Glomerular visceral epithelial cell (primary cell): ENCODE measurements at regions not wholly inside any gene's neighbourhood (a gene's known extent, or its start where the extent isn't known, plus 50 kb on each side); places are given as distances from the start of the nearest gene placed in this dataset.

ENCODE experiments used
- DNase-seq: peaks from one replicate; pipeline ENCODE4 v3.0.0-alpha.2; 2016; ENCODE audit errors: extremely low spot score

DNA sequence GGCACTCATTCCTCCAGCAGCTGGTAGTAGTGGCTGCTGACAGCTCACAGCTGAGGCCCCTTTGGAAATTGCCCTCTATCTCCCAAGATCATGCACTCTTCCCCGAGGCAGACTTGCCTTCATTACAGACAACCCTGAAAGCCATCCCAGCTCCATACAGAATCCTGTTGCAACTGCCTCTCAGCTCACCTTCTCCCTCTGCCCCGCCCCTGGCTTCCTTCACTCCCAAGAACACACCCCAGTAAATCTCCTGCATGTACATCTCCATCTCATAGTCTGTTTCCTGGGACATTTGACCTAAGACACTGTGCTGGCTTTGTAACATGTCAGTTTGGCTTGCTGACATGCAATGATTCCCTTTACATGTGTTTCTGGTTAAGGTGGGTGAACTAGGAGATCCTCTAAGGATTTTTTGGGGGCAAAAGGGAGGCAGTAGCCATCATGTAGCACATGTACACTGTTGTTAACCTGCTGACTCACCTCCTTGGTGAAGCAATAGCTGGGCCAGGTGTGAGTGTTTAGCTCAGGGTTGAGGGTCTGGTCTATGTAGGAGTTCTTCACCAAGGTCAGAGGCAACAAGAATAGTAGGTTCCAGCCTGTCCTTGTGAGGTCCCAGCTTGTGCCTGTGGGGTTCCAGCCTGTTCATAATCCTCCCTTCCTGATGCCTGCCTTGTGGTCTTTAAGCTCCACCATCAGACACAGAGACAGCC is 179.6 kb downstream of the CSNK2A3 start:
- no peak for DNase-seq

DNA sequence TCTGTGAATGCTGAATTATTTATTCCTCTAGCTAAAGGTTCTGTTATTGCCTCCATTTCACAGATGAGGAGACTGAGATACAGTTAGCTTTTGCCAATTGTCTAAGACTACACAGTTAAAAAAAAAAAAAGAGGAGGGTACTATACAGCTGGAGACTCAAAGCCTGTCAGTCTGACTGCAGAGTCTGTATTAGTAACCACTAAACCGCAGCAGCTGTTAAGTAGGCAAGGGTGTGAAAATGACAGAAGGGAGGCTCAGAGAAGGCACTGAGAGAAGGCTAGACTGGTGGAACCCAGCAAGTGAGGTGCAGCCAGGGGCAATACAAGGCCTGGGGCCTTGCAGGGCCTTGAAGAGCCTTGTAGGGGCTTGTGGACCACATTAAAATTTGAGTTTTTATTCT is 181.2 kb downstream of the CSNK2A3 start:
- no peak for DNase-seq

DNA sequence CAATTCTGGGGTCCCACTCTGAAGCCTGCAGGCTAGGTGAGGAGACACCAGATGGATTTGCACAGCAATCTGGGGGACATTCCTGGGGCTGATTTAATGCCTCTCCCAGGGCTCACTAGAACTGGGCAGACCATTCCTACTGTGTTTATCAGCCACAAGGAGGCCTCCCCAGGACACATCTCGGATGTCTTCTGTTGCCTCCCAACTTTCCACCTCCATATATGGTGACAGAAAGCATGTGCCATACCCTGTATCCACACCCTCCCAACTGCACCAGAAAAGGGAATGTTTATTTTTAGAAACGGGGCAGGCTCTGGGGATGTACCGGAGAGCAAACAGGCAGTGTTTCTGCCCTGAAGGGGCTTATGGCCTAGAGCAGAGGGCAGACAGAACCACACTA is 181.8 kb downstream of the CSNK2A3 start:
- no peak for DNase-seq

DNA sequence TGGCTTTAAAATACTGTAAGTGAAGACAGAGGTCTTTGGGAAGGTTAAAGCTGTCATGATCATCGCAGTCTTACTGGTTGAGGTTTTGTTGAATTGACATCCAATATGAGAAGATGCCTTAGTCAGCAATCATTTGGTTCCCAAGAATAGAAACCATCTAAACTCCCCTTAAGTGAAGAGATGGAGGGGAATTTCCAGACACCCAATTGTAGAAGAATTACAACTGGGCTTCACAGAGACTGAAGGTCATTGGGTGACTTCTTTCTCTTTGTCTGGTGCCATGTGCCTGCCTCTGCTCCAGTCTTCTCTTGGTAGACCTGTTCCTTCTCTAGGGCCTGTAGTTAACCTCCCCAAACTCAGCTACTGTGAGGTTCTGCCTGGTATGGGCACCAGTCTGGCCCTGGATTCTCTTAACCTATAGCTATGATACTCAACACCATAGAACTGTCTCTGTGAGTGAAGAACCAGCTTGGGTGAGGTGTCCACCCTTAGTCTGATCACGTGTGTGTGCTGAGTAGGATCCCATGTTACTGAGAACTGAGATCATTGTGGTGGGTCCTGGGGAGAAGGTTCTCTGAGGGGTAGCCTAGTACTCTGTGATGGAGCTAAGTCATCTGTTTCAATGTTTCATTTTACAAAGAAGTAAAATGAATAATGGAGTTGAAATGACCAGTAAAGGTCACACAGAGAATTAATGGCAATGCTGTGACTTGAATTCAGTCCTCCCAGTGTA is 182.5 kb downstream of the CSNK2A3 start:
- no peak for DNase-seq

DNA sequence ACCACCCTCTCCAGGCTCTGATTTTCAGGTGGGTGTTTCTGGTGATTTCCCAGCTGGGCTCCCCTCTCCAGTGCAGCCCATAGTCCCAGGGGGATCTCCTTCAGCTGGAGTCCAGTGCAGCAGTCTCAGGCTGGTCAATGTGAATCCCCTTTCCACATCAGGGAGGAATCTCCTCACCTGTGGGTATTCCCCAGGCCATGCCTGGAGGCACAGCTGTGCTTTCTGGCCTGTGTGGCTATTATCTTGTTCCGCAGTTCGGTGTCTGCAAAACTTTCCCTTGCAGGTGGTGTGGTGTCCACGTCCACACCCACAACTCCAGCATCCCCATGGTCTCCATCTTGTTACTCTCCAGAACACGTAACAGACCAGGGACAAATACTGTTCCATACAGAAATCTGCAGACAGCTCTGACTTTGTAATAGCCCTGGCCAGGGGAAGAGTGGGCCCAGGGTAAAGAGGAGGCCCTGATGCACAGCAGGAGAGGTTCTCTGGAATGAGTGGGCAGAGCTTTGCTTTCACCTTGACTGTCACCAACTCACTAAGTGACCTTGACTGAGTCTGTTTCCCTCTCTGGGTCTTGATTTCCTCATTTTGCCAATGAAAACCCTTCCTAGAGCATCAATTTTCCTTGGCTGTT is 183.2 kb downstream of the CSNK2A3 start:
- DNase-seq, result no peak

DNA sequence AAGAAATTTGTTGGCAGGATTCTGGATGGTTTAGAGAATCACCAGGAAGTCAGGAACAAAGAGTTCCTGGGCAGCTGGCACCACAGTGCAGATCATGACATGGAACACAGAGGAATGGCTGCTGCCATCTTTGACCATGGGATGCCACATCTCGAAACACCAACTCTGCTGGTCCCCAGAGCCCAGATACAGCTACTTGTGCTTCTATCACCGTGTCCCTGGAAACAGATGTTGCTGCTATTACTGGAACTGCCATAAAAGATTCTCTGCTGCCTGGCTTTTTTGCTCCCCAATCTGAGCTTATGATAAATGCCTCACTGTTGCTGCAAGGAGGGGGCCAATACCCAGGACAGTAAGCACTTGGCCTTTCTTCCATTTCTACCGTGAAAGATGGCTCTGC is 185.2 kb downstream of the CSNK2A3 start:
- no peak for DNase-seq

DNA sequence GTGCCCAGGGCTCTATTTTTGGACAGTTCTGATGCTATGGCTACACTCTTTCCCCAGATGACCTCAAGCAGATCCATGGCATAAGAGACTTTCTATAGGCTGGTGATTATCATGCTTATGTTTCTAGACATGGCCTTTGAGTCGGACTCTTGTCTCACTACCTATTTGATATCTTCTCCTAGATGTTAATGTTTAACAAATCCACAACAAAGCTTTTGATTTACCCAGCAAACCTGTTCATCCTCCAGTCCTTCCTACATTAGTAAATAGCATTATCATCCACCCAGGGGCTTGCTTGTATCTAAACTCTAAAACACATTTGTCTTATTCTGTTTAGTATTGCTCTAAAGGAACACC is 188.7 kb downstream of the CSNK2A3 start:
- DNase-seq, result no peak

DNA sequence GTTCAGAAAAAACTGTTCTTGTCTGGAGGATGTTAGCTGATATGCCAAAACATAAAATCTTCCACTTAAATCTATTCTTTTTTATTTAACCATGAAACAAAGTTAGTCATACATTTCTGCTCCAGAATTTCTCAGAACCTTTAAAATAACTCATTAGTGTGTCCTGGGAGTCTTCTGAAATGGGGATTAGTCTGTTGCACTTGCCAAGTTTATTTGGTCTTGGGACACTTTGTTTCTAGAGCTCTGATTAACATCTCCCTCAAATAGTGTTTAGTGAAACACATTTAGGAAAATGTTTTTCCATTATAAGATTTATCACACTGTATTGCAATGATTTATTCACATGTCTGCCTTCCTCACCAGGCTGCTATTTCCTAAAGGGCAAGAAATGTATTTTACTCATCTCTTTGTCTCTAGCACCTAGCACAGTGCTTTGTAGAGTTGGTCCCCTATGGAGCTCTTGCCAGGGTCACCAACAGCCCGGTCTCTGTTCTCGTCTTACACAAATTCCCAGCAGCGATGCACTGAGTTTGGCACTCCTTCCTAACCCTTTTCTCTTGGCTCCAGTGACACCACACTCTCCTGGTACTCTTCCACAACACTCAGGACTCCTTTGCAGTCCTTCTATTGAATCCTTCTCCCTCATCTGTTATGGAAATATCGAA is 189.2 kb downstream of the CSNK2A3 start:
- no peak for DNase-seq

DNA sequence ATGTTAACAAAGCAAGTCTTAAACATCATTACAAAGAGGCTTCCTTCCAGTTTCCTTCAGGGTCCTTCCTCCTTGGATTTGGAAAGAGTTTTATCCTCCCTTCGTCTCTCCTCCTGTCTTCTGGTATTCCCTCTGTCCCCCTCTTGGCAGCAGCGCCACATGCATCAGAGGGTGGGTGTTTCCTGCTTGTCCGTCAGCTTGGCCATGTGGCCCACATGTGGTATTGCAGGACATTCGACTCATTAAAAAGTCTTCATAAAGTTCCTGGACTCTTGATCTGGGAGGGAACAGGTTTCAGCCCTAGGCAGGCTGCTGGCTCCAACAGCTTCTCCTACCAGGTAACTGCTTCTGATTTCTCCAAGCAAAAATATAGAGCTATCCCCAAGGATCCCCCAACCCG is 189.8 kb downstream of the CSNK2A3 start:
- no peak for DNase-seq

DNA sequence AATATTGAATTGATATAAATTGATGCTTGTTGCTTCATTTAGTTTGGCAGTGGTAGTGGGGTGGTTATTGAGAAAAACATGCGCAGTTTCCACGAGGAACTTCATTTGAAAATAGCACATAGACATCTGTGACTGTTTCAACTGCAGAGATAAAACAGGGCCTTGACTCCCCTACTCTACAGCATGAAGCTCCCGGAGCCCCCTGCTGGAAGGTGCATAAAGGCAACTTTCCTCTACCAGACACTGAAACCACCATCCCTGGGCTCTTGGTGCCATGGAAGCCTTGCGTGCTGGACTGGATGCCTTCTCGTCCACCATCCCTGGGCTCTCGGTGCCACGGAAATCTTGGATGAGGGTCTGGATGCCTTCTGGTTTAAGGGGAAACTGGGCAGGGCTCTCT is 195.9 kb downstream of the CSNK2A3 start:
- DNase-seq, result peak; percentile 7

DNA sequence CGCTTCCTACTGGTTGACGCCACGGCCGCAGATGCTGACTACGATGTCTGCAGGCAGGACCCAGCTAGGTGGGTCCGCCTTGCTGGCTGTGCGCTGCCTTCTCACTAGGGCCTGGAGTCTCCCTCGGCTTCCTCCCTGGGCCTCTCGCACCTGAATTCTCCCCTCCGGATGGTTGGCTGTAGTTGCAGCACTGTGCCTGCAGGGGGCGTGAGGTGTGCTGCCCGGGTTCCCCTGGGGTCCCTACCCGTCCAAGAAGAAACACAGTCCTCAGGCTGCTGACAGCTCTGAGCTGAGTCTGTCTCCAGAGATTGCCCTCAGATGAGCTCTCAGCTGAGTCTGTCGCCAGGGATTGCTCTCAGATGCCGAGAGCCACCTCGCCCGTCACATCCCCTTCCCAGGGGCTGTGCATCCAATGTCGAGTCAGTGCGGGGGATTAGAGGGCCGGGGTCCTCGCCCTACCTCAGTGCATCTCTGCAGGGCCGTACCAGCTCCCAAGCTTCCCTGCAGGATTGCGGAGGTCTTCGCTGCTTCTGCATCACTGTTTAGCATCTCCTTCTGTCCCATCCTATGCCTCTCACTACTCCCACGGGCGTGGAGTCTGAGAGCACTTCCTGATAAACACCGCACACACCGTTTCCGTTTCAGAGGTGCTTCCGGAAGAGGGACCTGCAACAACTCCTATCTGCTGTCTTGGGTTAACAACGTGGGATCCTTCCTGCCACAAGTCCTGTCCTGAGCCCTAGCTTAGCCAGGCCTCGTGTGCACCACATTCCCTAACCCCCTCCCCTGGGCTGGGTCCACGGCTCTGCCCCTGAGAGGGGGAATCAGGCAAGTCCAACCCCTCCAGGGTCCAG is 196.9 kb downstream of the CSNK2A3 start:
- no peak for DNase-seq

DNA sequence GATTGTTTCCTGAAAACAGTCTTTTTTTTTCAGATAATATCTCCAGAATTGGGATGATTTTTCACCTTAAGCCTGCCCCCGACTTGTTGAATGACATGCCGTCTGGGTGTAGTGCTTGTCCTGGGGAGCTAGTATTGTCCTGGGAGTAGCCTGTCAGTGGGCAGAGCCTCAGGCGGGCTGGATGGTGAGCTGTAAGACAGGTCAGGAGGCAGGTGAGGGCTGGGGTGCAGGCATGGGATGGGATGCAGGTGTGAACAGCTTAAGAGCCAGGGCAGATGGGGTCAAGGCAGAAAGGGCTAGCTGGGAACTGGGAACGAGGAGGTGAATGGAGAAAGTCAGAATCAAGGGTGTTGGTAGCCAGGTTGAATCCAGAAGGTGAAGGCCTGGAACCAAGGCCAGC is 200.2 kb downstream of the CSNK2A3 start:
- no peak for DNase-seq

DNA sequence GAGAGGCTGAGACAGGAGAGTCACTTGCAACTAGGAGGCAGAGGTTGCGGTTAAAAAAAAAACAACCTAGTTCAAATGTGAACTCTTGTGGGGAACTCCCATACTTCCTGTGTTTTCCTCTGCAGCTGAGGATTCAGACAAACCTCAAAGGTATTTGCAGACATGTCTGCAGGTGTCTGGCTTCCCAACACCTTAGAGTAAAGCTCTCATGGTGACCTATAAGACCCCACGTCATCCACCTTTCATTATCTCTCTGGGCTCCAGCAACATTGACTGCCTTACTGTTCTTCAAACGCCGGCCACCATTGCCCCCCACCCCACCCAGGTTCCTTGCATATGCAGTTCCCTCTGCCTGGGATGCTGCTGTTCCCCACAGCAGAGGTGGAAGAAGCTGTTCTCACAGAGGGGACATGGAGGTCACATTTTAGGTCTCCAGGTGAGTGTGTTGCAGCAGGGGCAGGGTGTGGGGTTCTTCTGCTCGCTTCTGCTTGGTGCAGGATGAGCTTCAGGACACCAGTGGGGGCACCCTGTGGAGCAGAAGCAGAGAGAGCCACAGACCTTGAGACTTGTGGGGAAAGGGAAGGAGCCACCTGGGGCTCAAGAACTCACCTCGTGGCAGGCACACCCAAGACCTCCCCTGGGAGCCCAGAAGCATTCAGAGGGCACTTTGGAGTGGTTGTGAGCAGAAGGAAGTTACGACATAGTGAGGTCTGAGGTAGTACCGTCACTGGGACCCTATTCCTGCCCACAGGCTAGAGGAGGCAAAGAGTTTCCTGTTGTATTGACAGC is 203.2 kb downstream of the CSNK2A3 start:
- DNase-seq, result no peak

DNA sequence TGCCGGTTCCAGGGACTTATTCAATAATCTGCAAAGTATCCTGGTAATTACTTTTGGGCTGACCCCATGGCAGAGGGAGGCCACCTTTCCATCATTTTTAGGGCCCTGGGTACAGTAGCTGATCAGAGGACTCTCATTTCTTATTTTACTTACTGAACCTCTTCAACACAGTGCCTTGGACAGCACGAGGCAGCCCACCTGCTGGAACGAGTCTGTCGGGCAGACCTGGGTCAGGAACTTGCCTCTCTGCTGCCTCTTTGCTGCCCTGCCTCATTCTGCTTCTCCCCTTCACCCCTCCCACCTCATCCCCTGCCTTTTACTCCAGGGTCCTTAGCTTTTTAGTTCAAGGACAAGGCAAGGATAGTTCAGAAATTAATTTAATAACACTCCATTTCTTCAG is 204.5 kb downstream of the CSNK2A3 start:
- DNase-seq, result no peak

DNA sequence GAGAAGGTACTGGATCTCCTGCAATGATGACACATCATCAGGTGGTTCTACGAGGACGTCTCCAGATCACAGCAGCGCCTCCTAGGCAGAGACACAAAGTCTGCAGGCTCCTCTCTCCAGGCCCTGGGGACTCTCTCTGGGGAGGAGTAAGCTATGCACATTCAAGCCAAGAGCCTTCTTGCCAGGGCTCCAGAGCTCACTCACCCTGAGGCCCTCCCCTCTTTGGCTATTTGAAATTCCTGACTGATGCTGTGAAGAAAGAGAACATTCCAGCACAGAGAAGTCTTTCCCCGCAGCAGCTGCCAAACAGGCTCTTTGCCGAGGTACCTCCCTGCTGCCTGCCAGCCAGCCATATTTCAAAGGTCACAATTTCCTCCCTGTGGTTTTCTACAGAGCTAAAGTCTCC is 204.9 kb downstream of the CSNK2A3 start:
- no peak for DNase-seq

DNA sequence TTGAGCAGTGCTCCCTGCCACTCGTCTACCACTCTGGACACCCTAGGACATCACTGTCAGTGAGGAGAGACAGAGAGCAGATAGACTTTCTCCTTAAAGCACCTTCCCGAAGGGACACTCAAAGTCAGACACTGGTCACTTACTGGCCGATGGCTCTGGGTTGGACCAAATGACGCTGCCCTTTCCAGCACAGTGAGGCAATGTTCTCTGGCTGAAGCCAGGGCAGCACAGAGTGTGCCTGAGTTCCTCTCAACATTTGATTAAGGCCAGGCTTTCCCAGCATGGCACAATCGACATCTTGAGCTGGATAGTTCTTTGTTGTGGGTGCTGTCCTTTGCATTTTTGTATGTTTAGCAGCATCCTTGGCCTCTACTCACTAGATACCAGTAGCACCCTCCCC is 206.2 kb downstream of the CSNK2A3 start:
- no peak for DNase-seq

DNA sequence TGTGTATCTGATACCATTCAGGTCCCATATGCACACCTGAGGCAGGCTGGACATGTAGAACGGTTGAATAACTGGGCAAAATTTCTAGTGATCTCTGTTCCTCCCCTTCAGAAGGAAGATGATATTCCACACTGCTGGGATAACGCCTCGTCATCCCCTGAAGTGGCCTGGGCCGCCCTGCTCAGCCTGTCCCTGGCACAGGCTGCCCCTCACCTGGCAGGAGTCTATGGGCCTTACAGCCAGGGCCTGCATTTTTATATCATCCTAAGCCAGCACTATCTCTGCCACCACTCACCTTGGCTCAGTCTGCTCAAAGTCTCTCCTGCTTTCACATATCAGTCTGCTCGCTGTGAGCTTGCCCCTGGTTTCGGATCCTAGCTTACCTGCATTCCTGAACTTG is 209.2 kb downstream of the CSNK2A3 start:
- no peak for DNase-seq

DNA sequence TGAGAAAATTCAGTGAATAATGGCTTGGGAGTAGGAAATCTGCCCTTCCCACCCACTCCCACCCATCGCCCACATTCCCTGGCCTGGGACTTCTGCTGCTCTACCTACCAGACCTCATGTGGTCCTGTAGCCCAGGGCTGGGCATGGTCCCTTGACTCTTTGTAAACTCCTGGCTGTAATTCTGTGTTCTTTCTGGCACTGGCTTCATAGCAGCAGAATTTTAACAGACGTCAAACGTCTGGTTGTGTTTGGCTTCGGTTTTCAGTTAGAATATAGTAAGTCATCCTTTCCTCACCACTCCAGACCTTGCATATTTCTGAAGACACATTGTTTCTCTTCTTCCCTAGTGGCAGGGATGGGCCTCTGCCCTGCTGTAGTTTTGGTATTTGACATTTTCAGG is 210.6 kb downstream of the CSNK2A3 start:
- no peak for DNase-seq

DNA sequence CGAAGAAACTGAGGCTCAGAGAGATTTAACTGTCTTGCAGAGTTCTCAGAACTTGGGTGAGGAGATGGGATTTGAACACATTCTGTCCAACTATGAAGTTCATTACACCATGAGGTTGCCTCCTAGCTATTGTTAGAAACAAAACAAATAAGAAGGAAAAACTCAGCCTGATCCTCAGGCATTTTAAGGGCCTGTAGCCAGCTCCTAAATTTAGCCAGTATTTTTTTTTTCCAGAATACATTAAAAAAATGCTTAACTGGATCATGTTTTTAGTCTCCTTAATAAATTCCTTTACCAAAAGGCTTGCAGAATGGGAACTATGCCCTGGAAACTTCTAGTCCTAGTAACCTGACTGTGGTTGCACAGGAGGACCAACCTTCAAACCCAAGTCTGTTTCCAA is 212.0 kb downstream of the CSNK2A3 start:
- no peak for DNase-seq

DNA sequence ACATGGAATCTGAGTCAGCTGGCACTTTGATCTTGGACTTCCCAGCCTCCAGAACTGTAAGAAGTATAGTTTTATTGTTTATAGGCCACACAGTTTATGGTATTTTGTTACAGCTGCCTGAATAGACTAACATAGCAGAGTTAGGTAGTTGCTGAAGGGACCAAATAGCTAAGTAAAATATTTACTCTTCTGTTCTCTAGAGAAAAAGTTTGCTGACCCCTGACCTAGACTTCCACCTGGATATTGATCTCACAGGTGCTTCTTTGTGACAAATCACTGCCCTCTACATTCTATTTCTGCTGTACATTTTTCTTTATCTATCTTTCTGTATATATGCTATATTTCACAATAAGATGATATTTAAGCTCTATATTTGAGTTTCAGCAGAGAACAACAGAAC is 212.5 kb downstream of the CSNK2A3 start:
- no peak for DNase-seq

DNA sequence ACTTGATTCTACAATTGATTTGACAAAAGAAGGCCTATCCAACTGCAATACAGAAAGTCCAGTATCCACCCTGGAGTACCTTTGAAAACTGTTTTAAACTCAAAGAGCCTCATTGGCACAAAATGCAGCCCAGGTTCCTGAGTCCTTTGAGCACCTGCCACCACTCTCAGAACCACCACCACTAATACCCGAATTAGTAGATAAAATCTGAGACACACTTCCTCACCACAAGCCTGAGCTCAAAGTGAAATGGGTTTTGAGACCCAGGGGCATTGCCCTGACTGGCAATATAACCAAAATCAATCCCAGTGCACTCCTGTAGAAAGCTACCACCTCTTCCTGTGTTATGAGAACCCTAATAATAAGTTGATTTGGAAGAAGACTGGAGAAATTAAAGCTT is 215.7 kb downstream of the CSNK2A3 start:
- DNase-seq, result no peak
